ENCODE measurements at regions not wholly inside any gene's neighbourhood (a gene's known extent, or its start where the extent isn't known, plus 50 kb on each side); places are given as distances from the start of the nearest gene placed in this dataset.

DNA sequence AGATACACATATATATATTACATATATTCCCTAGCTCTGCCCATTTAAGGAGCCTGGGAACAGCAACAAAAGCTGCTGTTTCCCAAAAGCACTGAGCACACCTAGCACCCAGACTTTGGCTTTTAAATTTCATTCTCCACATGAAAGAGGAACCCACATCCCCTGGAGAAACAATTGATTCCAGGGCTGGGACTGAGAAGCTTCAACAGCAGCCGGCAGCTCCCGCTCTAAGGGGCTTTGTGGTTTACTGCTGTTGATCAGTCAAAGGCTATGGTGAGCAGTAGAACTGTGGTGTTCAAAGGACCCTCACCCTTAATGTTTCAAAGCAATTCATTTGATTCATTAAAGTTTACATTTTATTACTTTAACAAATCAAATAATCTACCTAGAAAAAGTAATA lies 83.3 kb upstream of the SLC66A3 start:
- Histone ChIP-seq H3K36me3 (ENCODE audit: control insufficient read depth in 1 of 2, insufficient read depth in 2 of 2, low read length in 2 of 2) (no peaks in the 10 kb centered on the region), H3K4me3 (replicated peaks in 1 of 2; ENCODE audit: low read depth in 1 of 2, low read length in 2 of 2) (no peak overlapping the region), H3K9ac (ENCODE audit: low read length) (no peak overlapping the region), H3K4me1 (ENCODE audit: control insufficient read depth in 1 of 2, insufficient read depth in 2 of 2, low read length in 2 of 2) (peaks cover 0 to 26% of the 10 kb centered on the region in 2 experiments; a peak in 3 of 4 replicates), H3K4me2 (ENCODE audit: low read length) (no peak overlapping the region), H4K20me1 (ENCODE audit: insufficient read depth) (no peaks in the 10 kb centered on the region), H3K79me2 (ENCODE audit: insufficient read depth, low read length) (no peaks in the 10 kb centered on the region), H3K9me3 (ENCODE audit: control insufficient read depth in 1 of 2, insufficient read depth in 1 of 2, low read depth in 1 of 2, low read length in 2 of 2) (no peaks in the 10 kb centered on the region), H3K27ac (ENCODE audit: low read depth, low read length) (no peak overlapping the region), H3K9me2 (ENCODE audit: insufficient read depth) (no peaks in the 10 kb centered on the region), H3K27me3 (ENCODE audit: insufficient read depth, low read length) (no peaks in the 10 kb centered on the region), H2AFZ (ENCODE audit: low read depth, low read length, poor library complexity, severe bottlenecking) (no peak overlapping the region)
- RAD21 ChIA-PET (ENCODE audit: low non-redundant PET in 1 of 2, low total read pairs in 2 of 2, uncharacterized antibody in 2 of 2, unreplicated experiment in 2 of 2): no interaction called here
- TF ChIP-seq, protein P1, sequence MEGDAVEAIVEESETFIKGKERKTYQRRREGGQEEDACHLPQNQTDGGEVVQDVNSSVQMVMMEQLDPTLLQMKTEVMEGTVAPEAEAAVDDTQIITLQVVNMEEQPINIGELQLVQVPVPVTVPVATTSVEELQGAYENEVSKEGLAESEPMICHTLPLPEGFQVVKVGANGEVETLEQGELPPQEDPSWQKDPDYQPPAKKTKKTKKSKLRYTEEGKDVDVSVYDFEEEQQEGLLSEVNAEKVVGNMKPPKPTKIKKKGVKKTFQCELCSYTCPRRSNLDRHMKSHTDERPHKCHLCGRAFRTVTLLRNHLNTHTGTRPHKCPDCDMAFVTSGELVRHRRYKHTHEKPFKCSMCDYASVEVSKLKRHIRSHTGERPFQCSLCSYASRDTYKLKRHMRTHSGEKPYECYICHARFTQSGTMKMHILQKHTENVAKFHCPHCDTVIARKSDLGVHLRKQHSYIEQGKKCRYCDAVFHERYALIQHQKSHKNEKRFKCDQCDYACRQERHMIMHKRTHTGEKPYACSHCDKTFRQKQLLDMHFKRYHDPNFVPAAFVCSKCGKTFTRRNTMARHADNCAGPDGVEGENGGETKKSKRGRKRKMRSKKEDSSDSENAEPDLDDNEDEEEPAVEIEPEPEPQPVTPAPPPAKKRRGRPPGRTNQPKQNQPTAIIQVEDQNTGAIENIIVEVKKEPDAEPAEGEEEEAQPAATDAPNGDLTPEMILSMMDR (IDR thresholded peaks at IDR 0.05 in 2 of 3, conservative IDR thresholded peaks at IDR 0.05 in 1 of 3; ENCODE audit: borderline replicate concordance in 1 of 3, insufficient read depth in 1 of 3, low read depth in 2 of 3, low read length in 2 of 3): no peak
- TF ChIP-seq POLR2A (IDR thresholded peaks at IDR 0.05; ENCODE audit: borderline replicate concordance, extremely low read depth, insufficient read depth, insufficient read length) (no peak), POLR2AphosphoS5 (IDR thresholded peaks at IDR 0.05; ENCODE audit: low read depth, low read length) (no peak), ELF1 (IDR thresholded peaks at IDR 0.05; ENCODE audit: borderline replicate concordance, low read depth) (no peak), ZNF274 (IDR thresholded peaks at IDR 0.05; ENCODE audit: low read depth, low read length) (no peak), SIN3A (IDR thresholded peaks at IDR 0.05; ENCODE audit: low read depth) (no peak), EZH2 (IDR thresholded peaks at IDR 0.05) (no peak), EZH2phosphoT487 (IDR thresholded peaks at IDR 0.05; ENCODE audit: borderline replicate concordance) (no peak), CEBPB (IDR thresholded peaks at IDR 0.05; ENCODE audit: low read depth) (no peak), FOSL1 (IDR thresholded peaks at IDR 0.05; ENCODE audit: low read depth) (no peak), ZFX (IDR thresholded peaks at IDR 0.05) (no peak), SP1 (IDR thresholded peaks at IDR 0.05; ENCODE audit: low read depth) (no peak), EGR1 (IDR thresholded peaks at IDR 0.05; ENCODE audit: low read depth) (no peak), CBX3 (IDR thresholded peaks at IDR 0.05; ENCODE audit: low read depth) (no peak), TCF7L2 (IDR thresholded peaks at IDR 0.05; ENCODE audit: borderline replicate concordance, extremely low read depth, insufficient read depth, insufficient read length) (no peak), RAD21 (IDR thresholded peaks at IDR 0.05; ENCODE audit: low read depth) (no peak), JUND (IDR thresholded peaks at IDR 0.05) (no peak)
- TF ChIP-seq, protein P2, sequence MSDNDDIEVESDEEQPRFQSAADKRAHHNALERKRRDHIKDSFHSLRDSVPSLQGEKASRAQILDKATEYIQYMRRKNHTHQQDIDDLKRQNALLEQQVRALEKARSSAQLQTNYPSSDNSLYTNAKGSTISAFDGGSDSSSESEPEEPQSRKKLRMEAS (IDR thresholded peaks at IDR 0.05): no peak
- TF ChIP-seq, protein P3, sequence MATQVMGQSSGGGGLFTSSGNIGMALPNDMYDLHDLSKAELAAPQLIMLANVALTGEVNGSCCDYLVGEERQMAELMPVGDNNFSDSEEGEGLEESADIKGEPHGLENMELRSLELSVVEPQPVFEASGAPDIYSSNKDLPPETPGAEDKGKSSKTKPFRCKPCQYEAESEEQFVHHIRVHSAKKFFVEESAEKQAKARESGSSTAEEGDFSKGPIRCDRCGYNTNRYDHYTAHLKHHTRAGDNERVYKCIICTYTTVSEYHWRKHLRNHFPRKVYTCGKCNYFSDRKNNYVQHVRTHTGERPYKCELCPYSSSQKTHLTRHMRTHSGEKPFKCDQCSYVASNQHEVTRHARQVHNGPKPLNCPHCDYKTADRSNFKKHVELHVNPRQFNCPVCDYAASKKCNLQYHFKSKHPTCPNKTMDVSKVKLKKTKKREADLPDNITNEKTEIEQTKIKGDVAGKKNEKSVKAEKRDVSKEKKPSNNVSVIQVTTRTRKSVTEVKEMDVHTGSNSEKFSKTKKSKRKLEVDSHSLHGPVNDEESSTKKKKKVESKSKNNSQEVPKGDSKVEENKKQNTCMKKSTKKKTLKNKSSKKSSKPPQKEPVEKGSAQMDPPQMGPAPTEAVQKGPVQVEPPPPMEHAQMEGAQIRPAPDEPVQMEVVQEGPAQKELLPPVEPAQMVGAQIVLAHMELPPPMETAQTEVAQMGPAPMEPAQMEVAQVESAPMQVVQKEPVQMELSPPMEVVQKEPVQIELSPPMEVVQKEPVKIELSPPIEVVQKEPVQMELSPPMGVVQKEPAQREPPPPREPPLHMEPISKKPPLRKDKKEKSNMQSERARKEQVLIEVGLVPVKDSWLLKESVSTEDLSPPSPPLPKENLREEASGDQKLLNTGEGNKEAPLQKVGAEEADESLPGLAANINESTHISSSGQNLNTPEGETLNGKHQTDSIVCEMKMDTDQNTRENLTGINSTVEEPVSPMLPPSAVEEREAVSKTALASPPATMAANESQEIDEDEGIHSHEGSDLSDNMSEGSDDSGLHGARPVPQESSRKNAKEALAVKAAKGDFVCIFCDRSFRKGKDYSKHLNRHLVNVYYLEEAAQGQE (IDR thresholded peaks at IDR 0.05; ENCODE audit: low read depth): no peak
- TF ChIP-seq, protein P4, sequence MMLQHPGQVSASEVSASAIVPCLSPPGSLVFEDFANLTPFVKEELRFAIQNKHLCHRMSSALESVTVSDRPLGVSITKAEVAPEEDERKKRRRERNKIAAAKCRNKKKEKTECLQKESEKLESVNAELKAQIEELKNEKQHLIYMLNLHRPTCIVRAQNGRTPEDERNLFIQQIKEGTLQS (IDR thresholded peaks at IDR 0.05): no peak
- BruUV-seq (replicated peaks): no TSS peak
- DNase-seq (ENCODE audit: low read depth, low spot score): no peak
- ATAC-seq: no peak
- intact Hi-C loops (cut with micrococcal nuclease): loop anchor here (2.0 kb wide), 1 partner anchor 53 kb away; no protein-coding TSS in a partner anchor
- CTCF ChIA-PET: interaction anchor here (1.3 to 1.4 kb wide), 2 partner anchors 11 to 237 kb away, joined by 4 read pairs; no protein-coding TSS in a partner anchor
- POLR2A ChIA-PET: no interaction called here
